HepG2 (cell line): ENCODE measurements at regions not wholly inside any gene's neighbourhood (a gene's known extent, or its start where the extent isn't known, plus 50 kb on each side); places are given as distances from the start of the nearest gene placed in this dataset.
A peak's percentile ranks its signal among the peaks of the same experiment; 100 is the strongest.

Experiments
- AKAP8 ChIP-seq: sonication (generic); formaldehyde crosslinking; IDR thresholded peaks from 2 replicates; pipeline ENCODE4 v1.5.1; 2020; ENCODE audit warnings: mild to moderate bottlenecking, missing genetic modification reagents
- CTCF ChIP-seq: sonication (generic); formaldehyde crosslinking; IDR thresholded peaks from 2 replicates; pipeline ENCODE4 v1.5.0; 2020; ENCODE audit warnings: mild to moderate bottlenecking, missing genetic modification reagents, moderate library complexity
- EZH2 ChIP-seq: conservative IDR thresholded peaks from 2 replicates; pipeline ENCODE4 v1.6.1; 2012; ENCODE audit warnings: mild to moderate bottlenecking, low read depth, low read length, moderate library complexity
- HMGXB4 ChIP-seq, 2 experiments: sonication (generic) in 1 of 2; formaldehyde crosslinking in 1 of 2; IDR thresholded peaks; 2 replicates each; pipeline versions ENCODE4 v1.4.0 to v1.6.1; 2018 to 2020; ENCODE audit warnings: missing genetic modification reagents in 2 of 2, borderline replicate concordance in 1 of 2, low read depth in 1 of 2, mild to moderate bottlenecking in 1 of 2, missing biosample characterization in 1 of 2
- NR2F1 ChIP-seq, 2 experiments: fragments of 450-650 bp in 1 of 2; formaldehyde crosslinking in 1 of 2; IDR thresholded peaks; 2 replicates each; pipeline versions ENCODE4 v1.5.0 to v1.6.1; 2016 to 2020; ENCODE audit warnings: mild to moderate bottlenecking in 1 of 2, missing compliant biosample characterization in 1 of 2, missing genetic modification reagents in 1 of 2, moderate library complexity in 1 of 2
- ZBTB39 ChIP-seq: sonication (generic); formaldehyde crosslinking; IDR thresholded peaks from 2 replicates; pipeline ENCODE4 v1.5.0; 2020; ENCODE audit warnings: missing genetic modification reagents
- ZC3H4 ChIP-seq: sonication (generic); formaldehyde crosslinking; IDR thresholded peaks from 2 replicates; pipeline ENCODE4 v1.4.0; 2020; ENCODE audit warnings: missing genetic modification reagents, borderline replicate concordance
- ZNF790 ChIP-seq: sonication (generic); formaldehyde crosslinking; IDR thresholded peaks from 2 replicates; pipeline ENCODE4 v1.8.0; 2022; ENCODE audit warnings: missing genetic modification reagents, mild to moderate bottlenecking, borderline replicate concordance
- TF ChIP-seq, protein P1 (sequence below): IDR thresholded peaks from 2 replicates; pipeline ENCODE4 v1.6.1; 2012; ENCODE audit warnings: inconsistent platforms

DNA sequence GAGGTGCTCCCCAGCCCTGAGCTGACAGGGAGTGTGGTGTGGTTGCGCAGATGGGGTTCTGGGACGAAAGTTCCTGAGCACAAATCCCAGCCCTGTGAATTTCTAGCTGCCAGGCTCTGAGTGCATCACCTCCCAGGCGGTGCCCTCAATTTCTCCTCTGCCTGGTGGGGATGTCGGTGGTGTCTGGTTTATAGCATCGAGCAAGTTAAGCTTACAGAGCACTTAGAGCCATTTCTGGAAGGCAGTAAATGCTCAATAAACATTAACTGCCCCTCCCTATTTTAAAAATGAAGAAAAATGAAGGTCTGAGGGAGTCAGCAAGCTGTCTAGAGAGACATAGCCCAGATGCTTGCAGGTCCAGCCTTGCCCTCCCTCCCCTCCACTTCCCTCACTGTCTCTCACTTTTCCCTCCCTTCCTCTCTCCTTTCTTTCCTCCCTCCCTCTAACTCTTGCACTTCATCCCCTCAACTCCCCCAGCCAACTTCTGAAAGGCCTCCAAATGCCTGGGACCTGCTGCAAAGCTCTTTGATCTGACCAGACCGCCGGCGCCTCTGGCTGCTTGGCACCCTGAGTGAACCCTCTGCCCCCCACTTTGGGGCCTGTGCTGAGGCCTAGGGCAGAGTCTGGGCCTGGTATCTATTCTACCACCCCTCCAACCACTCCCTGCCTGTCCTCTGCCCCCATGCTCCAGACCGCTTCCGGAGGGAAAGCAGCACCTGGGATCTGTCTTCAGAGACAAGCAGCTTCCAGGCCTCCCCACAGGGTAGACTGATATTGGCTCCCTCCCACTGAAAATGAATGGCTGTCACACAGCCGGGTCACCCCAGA, 438.3 kb downstream of the RPS24 start:
- TF ChIP-seq ZBTB39 (CRISPR knock-in tag) (no peak), EZH2 (no peak), NR2F1 (CRISPR knock-in tag; IDR thresholded peaks at IDR 0.05) (no peak), ZC3H4 (CRISPR knock-in tag) (no peak), AKAP8 (CRISPR knock-in tag) (no peak), CTCF (no peak), ZNF790 (CRISPR knock-in tag) (no peak), HMGXB4 (CRISPR knock-in tag; IDR thresholded peaks at IDR 0.05; ENCODE audit: borderline replicate concordance in 1 of 2, low read depth in 1 of 2) (no peak)
- TF ChIP-seq, protein P1, sequence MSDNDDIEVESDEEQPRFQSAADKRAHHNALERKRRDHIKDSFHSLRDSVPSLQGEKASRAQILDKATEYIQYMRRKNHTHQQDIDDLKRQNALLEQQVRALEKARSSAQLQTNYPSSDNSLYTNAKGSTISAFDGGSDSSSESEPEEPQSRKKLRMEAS = peak; percentile 38; the same call in 1 of the 2 replicates
